ENCODE measurements at regions not wholly inside any gene's neighbourhood (a gene's known extent, or its start where the extent isn't known, plus 50 kb on each side); places are given as distances from the start of the nearest gene placed in this dataset.

- H3K27ac ChIP-seq = no peak overlapping the region
- intact Hi-C loops (cut with DNase I; ENCODE audit: low total_unique reads) = no loop called here
- no peak overlapping the region for H3K4me3 ChIP-seq
- no peaks in the 10 kb centered on the region for H3K9me3 ChIP-seq
- TF ChIP-seq, protein P1, sequence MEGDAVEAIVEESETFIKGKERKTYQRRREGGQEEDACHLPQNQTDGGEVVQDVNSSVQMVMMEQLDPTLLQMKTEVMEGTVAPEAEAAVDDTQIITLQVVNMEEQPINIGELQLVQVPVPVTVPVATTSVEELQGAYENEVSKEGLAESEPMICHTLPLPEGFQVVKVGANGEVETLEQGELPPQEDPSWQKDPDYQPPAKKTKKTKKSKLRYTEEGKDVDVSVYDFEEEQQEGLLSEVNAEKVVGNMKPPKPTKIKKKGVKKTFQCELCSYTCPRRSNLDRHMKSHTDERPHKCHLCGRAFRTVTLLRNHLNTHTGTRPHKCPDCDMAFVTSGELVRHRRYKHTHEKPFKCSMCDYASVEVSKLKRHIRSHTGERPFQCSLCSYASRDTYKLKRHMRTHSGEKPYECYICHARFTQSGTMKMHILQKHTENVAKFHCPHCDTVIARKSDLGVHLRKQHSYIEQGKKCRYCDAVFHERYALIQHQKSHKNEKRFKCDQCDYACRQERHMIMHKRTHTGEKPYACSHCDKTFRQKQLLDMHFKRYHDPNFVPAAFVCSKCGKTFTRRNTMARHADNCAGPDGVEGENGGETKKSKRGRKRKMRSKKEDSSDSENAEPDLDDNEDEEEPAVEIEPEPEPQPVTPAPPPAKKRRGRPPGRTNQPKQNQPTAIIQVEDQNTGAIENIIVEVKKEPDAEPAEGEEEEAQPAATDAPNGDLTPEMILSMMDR (IDR thresholded peaks at IDR 0.05) = no peak
- TF ChIP-seq POLR2A (IDR thresholded peaks at IDR 0.05) = no peak
- DNase-seq = no peak
- H3K27me3 ChIP-seq = no peaks in the 10 kb centered on the region
- no peaks in the 10 kb centered on the region for H3K4me1 ChIP-seq
- no peaks in the 10 kb centered on the region for H3K36me3 ChIP-seq
Measured at GRCh38 chr3:72555714-72556113, 292.5 kb downstream of the SHQ1 start.

- Histone ChIP-seq H3K4me3 (no peak overlapping the region), H3K36me3 (no peaks in the 10 kb centered on the region), H3K27ac (no peak overlapping the region), H3K27me3 (no peaks in the 10 kb centered on the region), H3K4me1 (no peaks in the 10 kb centered on the region), H3K9me3 (no peaks in the 10 kb centered on the region)
- DNase-seq = no peak
- intact Hi-C loops (cut with DNase I; ENCODE audit: low total_unique reads) = no loop called here
- TF ChIP-seq POLR2A (IDR thresholded peaks at IDR 0.05) = no peak
- TF ChIP-seq, protein P1 (IDR thresholded peaks at IDR 0.05) = no peak
Measured at GRCh38 chr3:72554689-72555088, 293.6 kb downstream of the SHQ1 start.

DNA sequence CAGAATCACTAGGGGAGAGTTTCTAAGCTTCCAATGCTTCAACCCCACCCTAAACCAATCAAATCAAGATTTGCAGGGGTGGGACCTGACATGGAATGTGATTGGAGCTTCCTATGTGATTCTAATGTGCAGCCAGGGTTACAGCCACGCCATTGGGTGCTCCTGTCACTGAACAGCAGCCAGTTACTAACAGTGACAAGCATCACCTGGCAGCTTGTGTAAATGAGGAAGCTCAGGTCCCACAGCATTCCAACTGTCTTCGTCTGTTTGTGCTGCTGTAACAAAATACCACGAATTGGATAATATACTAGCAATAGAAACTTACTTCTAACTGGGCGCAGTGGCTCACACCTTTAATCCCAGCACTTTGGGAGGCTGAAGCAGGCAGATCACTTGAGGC, 294.9 kb downstream of the SHQ1 start:
- H3K36me3 ChIP-seq = no peaks in the 10 kb centered on the region
- DNase-seq = no peak
- no peaks in the 10 kb centered on the region for H3K27me3 ChIP-seq
- no peaks in the 10 kb centered on the region for H3K9me3 ChIP-seq
- no peak for TF ChIP-seq POLR2A (IDR thresholded peaks at IDR 0.05)
- TF ChIP-seq, protein P1 (IDR thresholded peaks at IDR 0.05) = no peak
- intact Hi-C loops (cut with DNase I; ENCODE audit: low total_unique reads) = no loop called here
- no peak overlapping the region for H3K4me3 ChIP-seq
- no peak overlapping the region for H3K27ac ChIP-seq
- H3K4me1 ChIP-seq = no peaks in the 10 kb centered on the region

DNA sequence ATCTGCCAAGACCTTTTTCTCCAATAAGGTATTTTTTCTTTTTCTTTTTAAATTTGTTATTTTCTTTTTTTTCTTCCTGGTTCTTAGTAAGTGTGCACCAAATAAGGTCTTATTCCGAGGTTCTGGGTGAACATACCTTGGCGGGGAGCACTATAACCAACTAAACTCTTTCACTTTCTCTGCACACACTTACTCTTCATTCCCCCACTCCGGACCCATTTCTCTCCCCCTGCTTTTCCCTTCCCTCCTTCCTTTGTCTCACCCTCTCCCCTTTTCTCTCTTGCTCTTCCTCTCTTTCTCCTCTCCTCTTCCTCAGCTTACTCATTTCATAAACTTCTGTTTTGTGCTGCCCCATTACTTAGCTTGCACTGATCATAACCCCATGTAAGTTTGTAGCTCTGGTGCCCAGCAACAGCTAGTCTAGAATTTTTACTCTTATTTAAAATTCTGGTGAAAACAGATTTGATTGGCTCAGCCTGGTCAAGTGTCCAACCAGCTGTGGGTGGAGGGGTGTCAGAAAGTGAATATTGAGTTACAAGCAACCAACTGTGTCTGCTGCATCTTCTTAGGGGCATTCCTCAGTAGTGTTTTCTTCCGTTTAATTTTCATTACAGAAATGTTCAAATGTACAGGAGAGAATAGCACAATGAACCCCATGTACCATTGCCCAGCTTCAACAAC, 297.5 kb downstream of the SHQ1 start:
- Histone ChIP-seq H3K4me1 (no peaks in the 10 kb centered on the region), H3K27ac (no peak overlapping the region), H3K9me3 (no peaks in the 10 kb centered on the region), H3K27me3 (no peaks in the 10 kb centered on the region), H3K4me3 (no peak overlapping the region), H3K36me3 (no peaks in the 10 kb centered on the region)
- no peak for DNase-seq
- intact Hi-C loops (cut with DNase I; ENCODE audit: low total_unique reads) = no loop called here
- TF ChIP-seq, protein P1 (IDR thresholded peaks at IDR 0.05) = no peak
- no peak for TF ChIP-seq POLR2A (IDR thresholded peaks at IDR 0.05)

- Histone ChIP-seq H3K4me3 (no peak overlapping the region), H3K4me1 (no peaks in the 10 kb centered on the region), H3K36me3 (no peaks in the 10 kb centered on the region), H3K9me3 (no peaks in the 10 kb centered on the region), H3K27ac (no peak overlapping the region), H3K27me3 (no peaks in the 10 kb centered on the region)
- TF ChIP-seq, protein P1 (IDR thresholded peaks at IDR 0.05) = no peak
- no peak for TF ChIP-seq POLR2A (IDR thresholded peaks at IDR 0.05)
- intact Hi-C loops (cut with DNase I; ENCODE audit: low total_unique reads) = no loop called here
- no peak for DNase-seq
Measured at GRCh38 chr3:72549761-72550581, 298.3 kb downstream of the SHQ1 start.
